GM12865 (cell line): ENCODE measurements at regions not wholly inside any gene's neighbourhood (a gene's known extent, or its start where the extent isn't known, plus 50 kb on each side); places are given as distances from the start of the nearest gene placed in this dataset.

ENCODE experiments used
- DNase-seq: peaks from one replicate; pipeline ENCODE4 v3.0.0; 2010; ENCODE audit warnings: low read depth
- H3K4me3 ChIP-seq: 2 replicates; pipeline ENCODE4 v1.5.1; 2011; ENCODE audit warnings: mild to moderate bottlenecking, low read depth, low read length, control low read depth
- CTCF ChIP-seq: IDR thresholded peaks from 2 replicates; pipeline ENCODE4 v1.5.1; 2011; ENCODE audit warnings: low read length, control low read depth, low read depth, inconsistent platforms; ENCODE audit not compliant: insufficient read depth; ENCODE audit errors: missing control alignments

GRCh38 chr11:59302991-59303390 lies 55.7 kb upstream of the OR5AN1 start:
- no peak overlapping the region for H3K4me3 ChIP-seq
- no peak for TF ChIP-seq CTCF

GRCh38 chr11:59295435-59295834 lies 63.3 kb upstream of the OR5AN1 start:
- no peak for TF ChIP-seq CTCF
- H3K4me3 ChIP-seq: no peak overlapping the region
- no peak for DNase-seq

More at GRCh38 chr11:59302991-59303390, 55.7 kb upstream of the OR5AN1 start:
- DNase-seq: no peak

DNA sequence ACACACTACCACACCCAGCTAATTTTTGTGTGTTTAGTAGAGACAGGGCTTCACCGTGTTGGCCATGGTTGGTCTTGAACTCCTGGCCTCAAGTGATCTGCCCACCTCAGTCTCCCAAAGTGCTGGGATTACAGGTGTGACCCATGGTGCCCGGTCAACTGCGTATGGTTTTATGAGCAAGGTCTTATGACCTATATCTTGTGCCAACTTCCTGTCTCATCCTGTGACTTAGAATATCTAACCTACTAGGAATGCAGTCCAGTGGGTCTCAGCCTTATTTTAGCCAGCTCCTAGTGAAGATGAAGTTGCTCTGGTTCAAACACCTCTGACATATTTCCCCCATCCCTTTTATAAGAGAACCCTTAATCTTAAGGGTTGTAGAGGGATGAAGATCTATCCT lies 66.1 kb upstream of the OR5AN1 start:
- H3K4me3 ChIP-seq: no peak overlapping the region
- no peak for DNase-seq
- TF ChIP-seq CTCF: no peak

GRCh38 chr11:59291228-59291627 lies 67.5 kb upstream of the OR5AN1 start:
- no peak overlapping the region for H3K4me3 ChIP-seq

GRCh38 chr11:59289356-59290181 lies 69.1 kb upstream of the OR5AN1 start:
- TF ChIP-seq CTCF: no peak
- no peak for DNase-seq
- no peak overlapping the region for H3K4me3 ChIP-seq

More at GRCh38 chr11:59291228-59291627, 67.5 kb upstream of the OR5AN1 start:
- DNase-seq: no peak
- TF ChIP-seq CTCF: no peak

DNA sequence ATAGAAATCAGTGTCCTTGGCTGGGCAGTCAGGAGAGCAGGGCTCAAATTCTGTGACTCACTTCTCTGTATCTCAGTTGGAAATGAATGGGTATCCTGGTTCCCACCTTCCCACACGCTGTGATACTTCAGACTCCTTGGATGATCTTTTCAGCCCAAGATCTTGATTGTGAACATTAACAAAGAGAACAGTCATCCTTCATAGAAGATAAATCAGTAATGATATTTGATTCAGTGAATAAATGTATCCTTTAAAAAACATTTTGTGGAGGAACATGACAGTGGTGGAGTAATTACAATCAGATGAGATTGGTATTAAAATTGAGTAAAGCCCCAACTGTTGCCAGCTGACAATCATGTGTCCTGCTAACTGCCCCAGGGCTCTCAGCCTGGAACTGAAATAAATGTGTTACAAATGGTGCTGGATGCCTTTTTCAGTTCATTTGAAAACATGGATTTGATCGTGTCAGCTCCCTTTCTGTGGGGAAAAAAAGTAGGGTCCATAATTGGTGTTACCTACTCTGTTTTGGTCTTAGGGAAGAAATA lies 72.9 kb upstream of the OR5AN1 start:
- no peak overlapping the region for H3K4me3 ChIP-seq
- no peak for TF ChIP-seq CTCF
- no peak for DNase-seq

GRCh38 chr11:59284773-59285129 lies 72.0 kb upstream of the MPEG1 start:
- DNase-seq: no peak
- no peak for TF ChIP-seq CTCF
- H3K4me3 ChIP-seq: no peak overlapping the region
